ENCODE measurements at regions not wholly inside any gene's neighbourhood (a gene's known extent, or its start where the extent isn't known, plus 50 kb on each side); places are given as distances from the start of the nearest gene placed in this dataset.

DNA sequence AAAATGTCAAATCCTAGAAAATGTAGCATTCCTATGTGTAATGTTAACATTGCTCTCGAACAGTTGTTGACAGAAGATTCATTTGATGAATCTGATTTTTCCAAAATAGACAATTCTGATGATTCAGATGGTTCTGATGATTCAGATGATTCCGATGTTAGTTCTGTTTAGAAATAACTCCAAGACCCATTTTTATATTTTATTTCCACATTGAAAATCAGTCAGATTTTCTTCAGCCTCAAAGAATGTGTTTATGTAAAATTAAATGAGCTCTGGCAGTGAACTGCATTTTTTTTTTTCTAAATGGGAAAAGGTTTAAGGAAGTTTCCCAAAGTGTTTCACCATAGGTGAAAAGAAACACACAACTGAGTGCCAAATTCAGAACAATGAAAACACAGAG lies 136.5 kb downstream of the TSEN15 start:
- TF ChIP-seq ISL1 (CRISPR knock-in tag; IDR thresholded peaks at IDR 0.05) = no peak
- no peak for TF ChIP-seq GLIS3 (CRISPR knock-in tag; IDR thresholded peaks at IDR 0.05)
- no peak for TF ChIP-seq ZC3H10 (CRISPR knock-in tag; IDR thresholded peaks at IDR 0.05)
- TF ChIP-seq ZNF70 (CRISPR knock-in tag; IDR thresholded peaks at IDR 0.05) = no peak
- TF ChIP-seq, protein P1, sequence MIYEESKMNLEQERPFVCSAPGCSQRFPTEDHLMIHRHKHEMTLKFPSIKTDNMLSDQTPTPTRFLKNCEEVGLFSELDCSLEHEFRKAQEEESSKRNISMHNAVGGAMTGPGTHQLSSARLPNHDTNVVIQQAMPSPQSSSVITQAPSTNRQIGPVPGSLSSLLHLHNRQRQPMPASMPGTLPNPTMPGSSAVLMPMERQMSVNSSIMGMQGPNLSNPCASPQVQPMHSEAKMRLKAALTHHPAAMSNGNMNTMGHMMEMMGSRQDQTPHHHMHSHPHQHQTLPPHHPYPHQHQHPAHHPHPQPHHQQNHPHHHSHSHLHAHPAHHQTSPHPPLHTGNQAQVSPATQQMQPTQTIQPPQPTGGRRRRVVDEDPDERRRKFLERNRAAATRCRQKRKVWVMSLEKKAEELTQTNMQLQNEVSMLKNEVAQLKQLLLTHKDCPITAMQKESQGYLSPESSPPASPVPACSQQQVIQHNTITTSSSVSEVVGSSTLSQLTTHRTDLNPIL (CRISPR knock-in tag; IDR thresholded peaks at IDR 0.05; ENCODE audit: low read depth) = no peak
- ATAC-seq = no peak

- TF ChIP-seq, protein P2, sequence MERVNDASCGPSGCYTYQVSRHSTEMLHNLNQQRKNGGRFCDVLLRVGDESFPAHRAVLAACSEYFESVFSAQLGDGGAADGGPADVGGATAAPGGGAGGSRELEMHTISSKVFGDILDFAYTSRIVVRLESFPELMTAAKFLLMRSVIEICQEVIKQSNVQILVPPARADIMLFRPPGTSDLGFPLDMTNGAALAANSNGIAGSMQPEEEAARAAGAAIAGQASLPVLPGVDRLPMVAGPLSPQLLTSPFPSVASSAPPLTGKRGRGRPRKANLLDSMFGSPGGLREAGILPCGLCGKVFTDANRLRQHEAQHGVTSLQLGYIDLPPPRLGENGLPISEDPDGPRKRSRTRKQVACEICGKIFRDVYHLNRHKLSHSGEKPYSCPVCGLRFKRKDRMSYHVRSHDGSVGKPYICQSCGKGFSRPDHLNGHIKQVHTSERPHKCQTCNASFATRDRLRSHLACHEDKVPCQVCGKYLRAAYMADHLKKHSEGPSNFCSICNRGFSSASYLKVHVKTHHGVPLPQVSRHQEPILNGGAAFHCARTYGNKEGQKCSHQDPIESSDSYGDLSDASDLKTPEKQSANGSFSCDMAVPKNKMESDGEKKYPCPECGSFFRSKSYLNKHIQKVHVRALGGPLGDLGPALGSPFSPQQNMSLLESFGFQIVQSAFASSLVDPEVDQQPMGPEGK (CRISPR knock-in tag; IDR thresholded peaks at IDR 0.05; ENCODE audit: borderline replicate concordance) = no peak
- TF ChIP-seq ZC3H10 (CRISPR knock-in tag; IDR thresholded peaks at IDR 0.05) (no peak), ZNF565 (CRISPR knock-in tag; conservative IDR thresholded peaks at IDR 0.05; ENCODE audit: low read depth) (no peak), TCF4 (CRISPR knock-in tag; IDR thresholded peaks at IDR 0.05; ENCODE audit: borderline replicate concordance) (no peak), BACH2 (CRISPR knock-in tag; IDR thresholded peaks at IDR 0.05; ENCODE audit: borderline replicate concordance) (no peak), ISL1 (CRISPR knock-in tag; IDR thresholded peaks at IDR 0.05) (no peak), ZNF8 (CRISPR knock-in tag; IDR thresholded peaks at IDR 0.05) (no peak), ZFP3 (CRISPR knock-in tag; IDR thresholded peaks at IDR 0.05) (no peak), ARNTL (CRISPR knock-in tag; IDR thresholded peaks at IDR 0.05; ENCODE audit: borderline replicate concordance, low read depth) (no peak), OSR1 (CRISPR knock-in tag; IDR thresholded peaks at IDR 0.05) (no peak)
- TF ChIP-seq, protein P1 (CRISPR knock-in tag; IDR thresholded peaks at IDR 0.05; ENCODE audit: low read depth) = no peak
- TF ChIP-seq, protein P3, sequence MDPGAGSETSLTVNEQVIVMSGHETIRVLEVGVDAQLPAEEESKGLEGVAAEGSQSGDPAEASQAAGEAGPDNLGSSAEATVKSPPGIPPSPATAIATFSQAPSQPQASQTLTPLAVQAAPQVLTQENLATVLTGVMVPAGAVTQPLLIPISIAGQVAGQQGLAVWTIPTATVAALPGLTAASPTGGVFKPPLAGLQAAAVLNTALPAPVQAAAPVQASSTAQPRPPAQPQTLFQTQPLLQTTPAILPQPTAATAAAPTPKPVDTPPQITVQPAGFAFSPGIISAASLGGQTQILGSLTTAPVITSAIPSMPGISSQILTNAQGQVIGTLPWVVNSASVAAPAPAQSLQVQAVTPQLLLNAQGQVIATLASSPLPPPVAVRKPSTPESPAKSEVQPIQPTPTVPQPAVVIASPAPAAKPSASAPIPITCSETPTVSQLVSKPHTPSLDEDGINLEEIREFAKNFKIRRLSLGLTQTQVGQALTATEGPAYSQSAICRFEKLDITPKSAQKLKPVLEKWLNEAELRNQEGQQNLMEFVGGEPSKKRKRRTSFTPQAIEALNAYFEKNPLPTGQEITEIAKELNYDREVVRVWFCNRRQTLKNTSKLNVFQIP (CRISPR knock-in tag; IDR thresholded peaks at IDR 0.05; ENCODE audit: borderline replicate concordance, low read depth) = no peak
- TF ChIP-seq, protein P4, sequence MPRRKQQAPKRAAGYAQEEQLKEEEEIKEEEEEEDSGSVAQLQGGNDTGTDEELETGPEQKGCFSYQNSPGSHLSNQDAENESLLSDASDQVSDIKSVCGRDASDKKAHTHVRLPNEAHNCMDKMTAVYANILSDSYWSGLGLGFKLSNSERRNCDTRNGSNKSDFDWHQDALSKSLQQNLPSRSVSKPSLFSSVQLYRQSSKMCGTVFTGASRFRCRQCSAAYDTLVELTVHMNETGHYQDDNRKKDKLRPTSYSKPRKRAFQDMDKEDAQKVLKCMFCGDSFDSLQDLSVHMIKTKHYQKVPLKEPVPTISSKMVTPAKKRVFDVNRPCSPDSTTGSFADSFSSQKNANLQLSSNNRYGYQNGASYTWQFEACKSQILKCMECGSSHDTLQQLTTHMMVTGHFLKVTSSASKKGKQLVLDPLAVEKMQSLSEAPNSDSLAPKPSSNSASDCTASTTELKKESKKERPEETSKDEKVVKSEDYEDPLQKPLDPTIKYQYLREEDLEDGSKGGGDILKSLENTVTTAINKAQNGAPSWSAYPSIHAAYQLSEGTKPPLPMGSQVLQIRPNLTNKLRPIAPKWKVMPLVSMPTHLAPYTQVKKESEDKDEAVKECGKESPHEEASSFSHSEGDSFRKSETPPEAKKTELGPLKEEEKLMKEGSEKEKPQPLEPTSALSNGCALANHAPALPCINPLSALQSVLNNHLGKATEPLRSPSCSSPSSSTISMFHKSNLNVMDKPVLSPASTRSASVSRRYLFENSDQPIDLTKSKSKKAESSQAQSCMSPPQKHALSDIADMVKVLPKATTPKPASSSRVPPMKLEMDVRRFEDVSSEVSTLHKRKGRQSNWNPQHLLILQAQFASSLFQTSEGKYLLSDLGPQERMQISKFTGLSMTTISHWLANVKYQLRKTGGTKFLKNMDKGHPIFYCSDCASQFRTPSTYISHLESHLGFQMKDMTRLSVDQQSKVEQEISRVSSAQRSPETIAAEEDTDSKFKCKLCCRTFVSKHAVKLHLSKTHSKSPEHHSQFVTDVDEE (CRISPR knock-in tag; IDR thresholded peaks at IDR 0.05) = no peak
- ATAC-seq = no peak; the same call in 2 of the 3 replicates
These were observed 137.8 kb downstream of the TSEN15 start for GRCh38 chr1:184189361-184189760.

GRCh38 chr1:184190616-184191015 lies 139.1 kb downstream of the TSEN15 start:
- TF ChIP-seq CSDC2 (CRISPR knock-in tag; IDR thresholded peaks at IDR 0.05) = no peak
- TF ChIP-seq ZC3H10 (CRISPR knock-in tag; IDR thresholded peaks at IDR 0.05) = no peak
- TF ChIP-seq ZNF565 (CRISPR knock-in tag; conservative IDR thresholded peaks at IDR 0.05; ENCODE audit: low read depth) = no peak
- TF ChIP-seq ZFP30 (CRISPR knock-in tag; IDR thresholded peaks at IDR 0.05) = no peak
- 0 out of 2 replicates have a peak, but pooled peaks have one; percentile 12 for TF ChIP-seq TCF4 (CRISPR knock-in tag; IDR thresholded peaks at IDR 0.05; ENCODE audit: borderline replicate concordance)
- no peak for TF ChIP-seq OSR1 (CRISPR knock-in tag; IDR thresholded peaks at IDR 0.05)
- ATAC-seq = no peak

DNA sequence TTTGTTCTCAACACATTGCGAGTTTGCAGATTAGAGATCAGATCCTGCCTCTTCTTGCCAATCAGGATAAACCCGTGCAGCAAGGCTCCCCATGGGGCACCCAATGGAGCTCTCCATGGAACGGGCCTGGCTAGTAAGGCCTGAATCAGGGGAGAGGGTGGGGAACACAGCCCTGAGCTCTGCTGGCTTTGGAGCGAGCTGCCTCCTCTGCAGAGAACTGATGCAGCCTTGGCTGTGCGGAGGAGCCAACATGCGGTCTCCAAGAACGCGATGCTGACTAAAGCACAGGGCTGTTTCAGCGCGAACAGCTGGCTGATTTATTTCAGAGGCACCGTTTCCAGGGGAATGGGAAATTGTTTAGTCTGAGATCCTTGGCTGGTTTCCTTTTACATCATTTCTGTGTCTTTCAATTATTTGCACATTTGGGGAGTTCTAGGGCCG lies 139.7 kb downstream of the TSEN15 start:
- ATAC-seq = no peak
- no peak for TF ChIP-seq ZNF565 (CRISPR knock-in tag; conservative IDR thresholded peaks at IDR 0.05; ENCODE audit: low read depth)
- no peak for TF ChIP-seq ZFP30 (CRISPR knock-in tag; IDR thresholded peaks at IDR 0.05)
- no peak for TF ChIP-seq RARB (CRISPR knock-in tag; IDR thresholded peaks at IDR 0.05)
- TF ChIP-seq PPARA (CRISPR knock-in tag; IDR thresholded peaks at IDR 0.05; ENCODE audit: borderline replicate concordance) = no peak
- TF ChIP-seq, protein P3 (CRISPR knock-in tag; IDR thresholded peaks at IDR 0.05; ENCODE audit: borderline replicate concordance, low read depth) = no peak
- TF ChIP-seq ZC3H10 (CRISPR knock-in tag; IDR thresholded peaks at IDR 0.05) = no peak
- TF ChIP-seq, protein P1 (CRISPR knock-in tag; IDR thresholded peaks at IDR 0.05; ENCODE audit: low read depth) = no peak
- TF ChIP-seq TOX (CRISPR knock-in tag; IDR thresholded peaks at IDR 0.05; ENCODE audit: borderline replicate concordance) = no peak
- TF ChIP-seq ESRRG (CRISPR knock-in tag; IDR thresholded peaks at IDR 0.05) = no peak
- TF ChIP-seq ZFP3 (CRISPR knock-in tag; IDR thresholded peaks at IDR 0.05) = no peak
- TF ChIP-seq, protein P2 (CRISPR knock-in tag; IDR thresholded peaks at IDR 0.05; ENCODE audit: borderline replicate concordance) = no peak
- no peak for TF ChIP-seq TCF4 (CRISPR knock-in tag; IDR thresholded peaks at IDR 0.05; ENCODE audit: borderline replicate concordance)

Data from SK-N-SH treated with all-trans-retinoic acid at 6 μM for 48 hours (cell line).